AG09309 (cell line): ENCODE measurements at regions not wholly inside any gene's neighbourhood (a gene's known extent, or its start where the extent isn't known, plus 50 kb on each side); places are given as distances from the start of the nearest gene placed in this dataset.

ENCODE experiments used
- DNase-seq: peaks from one replicate; pipeline ENCODE4 v3.0.0-alpha.2; 2010; ENCODE audit warnings: low read depth
- H3K4me3 ChIP-seq: 2 replicates; pipeline ENCODE4 v1.5.1; 2011; ENCODE audit warnings: mild to moderate bottlenecking, low read depth, low read length, moderate library complexity; ENCODE audit not compliant: control insufficient read depth
- CTCF ChIP-seq: IDR thresholded peaks from 2 replicates; pipeline ENCODE4 v1.5.1; 2011; ENCODE audit warnings: mild to moderate bottlenecking, low read depth, low read length, inconsistent platforms; ENCODE audit not compliant: insufficient read depth, control insufficient read depth; ENCODE audit errors: missing control alignments

DNA sequence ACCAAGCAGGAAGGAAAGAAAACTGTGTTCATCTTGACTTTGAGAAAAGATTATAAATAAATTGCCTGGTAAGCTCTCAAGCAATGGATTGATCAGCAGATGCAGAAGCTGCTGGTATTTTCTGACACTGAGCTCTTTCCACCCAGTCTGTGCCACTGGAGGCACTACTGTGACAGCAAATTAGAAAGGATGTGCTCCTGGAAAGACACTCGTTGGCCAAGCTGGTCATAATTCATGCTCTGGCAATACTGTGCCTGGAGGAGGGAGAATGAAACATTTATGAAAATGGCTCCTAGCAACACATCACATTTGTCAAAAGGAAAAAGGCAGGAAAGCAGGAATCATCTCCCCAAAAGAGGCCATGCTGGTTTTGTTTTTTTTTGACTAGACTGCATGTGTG, 84.2 kb downstream of the CAVIN4 start:
- DNase-seq = no peak
- TF ChIP-seq CTCF = no peak
- H3K4me3 ChIP-seq = no peak overlapping the region

GRCh38 chr9:100667448-100667847, 89.6 kb downstream of the CAVIN4 start:
- TF ChIP-seq CTCF = no peak
- no peak for DNase-seq
- no peak overlapping the region for H3K4me3 ChIP-seq

GRCh38 chr9:100668024-100668423, 90.1 kb downstream of the CAVIN4 start:
- TF ChIP-seq CTCF = no peak
- H3K4me3 ChIP-seq = no peak overlapping the region
- DNase-seq = no peak

GRCh38 chr9:100669968-100670367, 92.1 kb downstream of the CAVIN4 start:
- H3K4me3 ChIP-seq = no peak overlapping the region
- DNase-seq = no peak
- TF ChIP-seq CTCF = no peak

GRCh38 chr9:100670719-100671118, 92.8 kb downstream of the CAVIN4 start:
- DNase-seq = no peak
- H3K4me3 ChIP-seq = no peak overlapping the region
- TF ChIP-seq CTCF = no peak

GRCh38 chr9:100671898-100672297, 94.0 kb downstream of the CAVIN4 start:
- DNase-seq = no peak
- no peak for TF ChIP-seq CTCF
- H3K4me3 ChIP-seq = no peak overlapping the region

GRCh38 chr9:100673249-100673648, 95.4 kb downstream of the CAVIN4 start:
- DNase-seq = no peak
- no peak for TF ChIP-seq CTCF
- no peak overlapping the region for H3K4me3 ChIP-seq
